Cerebellar cortex (tissue), 1 donor: ENCODE measurements at regions not wholly inside any gene's neighbourhood (a gene's known extent, or its start where the extent isn't known, plus 50 kb on each side); places are given as distances from the start of the nearest gene placed in this dataset.
"Not testable (repeated sequence)": the region's sequence is repeated elsewhere in the genome, so short reads cannot be mapped to it uniquely, and the experiment has no call there.

Experiments
- DNase-seq: peaks from one replicate; pipeline ENCODE4 v3.0.0-alpha.2; 2015; ENCODE audit warnings: low spot score

- not testable (repeated sequence) for DNase-seq
These were observed 69.9 kb upstream of the GDNF start for GRCh38 chr5:37909610-37910266.

- no peak for DNase-seq
These were observed 66.6 kb upstream of the GDNF start for GRCh38 chr5:37906416-37906815.

- no peak for DNase-seq
These were observed 65.4 kb upstream of the GDNF start for GRCh38 chr5:37905230-37905629.

GRCh38 chr5:37902323-37902722 is 62.5 kb upstream of the GDNF start:
- DNase-seq = no peak

GRCh38 chr5:37900692-37901091 is 60.9 kb upstream of the GDNF start:
- peak; percentile 9 for DNase-seq

GRCh38 chr5:37899037-37899436 is 59.2 kb upstream of the GDNF start:
- DNase-seq = no peak

- no peak for DNase-seq
These were observed 56.3 kb upstream of the GDNF start for GRCh38 chr5:37896159-37896558.

GRCh38 chr5:37893434-37894134 is 53.7 kb upstream of the GDNF start:
- DNase-seq = no peak

GRCh38 chr5:37892586-37892985 is 52.7 kb upstream of the GDNF start:
- no peak for DNase-seq

GRCh38 chr5:37891832-37892231 is 52.0 kb upstream of the GDNF start:
- no peak for DNase-seq

- no peak for DNase-seq
These were observed 49.9 kb upstream of the GDNF start for GRCh38 chr5:37889612-37890317.
